Astrocyte of the cerebellum (primary cell): ENCODE measurements at regions not wholly inside any gene's neighbourhood (a gene's known extent, or its start where the extent isn't known, plus 50 kb on each side); places are given as distances from the start of the nearest gene placed in this dataset.

ENCODE experiments used
- DNase-seq: peaks from one replicate; pipeline ENCODE4 v3.0.0-alpha.2; 2011; ENCODE audit warnings: low read depth
- H3K4me3 ChIP-seq: 2 replicates; pipeline ENCODE4 v1.5.1; 2011; ENCODE audit warnings: mild to moderate bottlenecking, low read depth, low read length, moderate library complexity
- CTCF ChIP-seq: IDR thresholded peaks from 2 replicates; pipeline ENCODE4 v1.5.1; 2012; ENCODE audit warnings: low read length, low read depth, moderate library complexity, mild to moderate bottlenecking; ENCODE audit errors: missing control alignments
- in situ Hi-C: cut with HindIII; loops from 2 replicates; pipeline ENCODE4 v1.10.0; 2017; ENCODE audit warnings: low sequenced_read_pairs

GRCh38 chr22:44396727-44397722 lies 84.3 kb upstream of the SHISAL1 start:
- TF ChIP-seq CTCF, result no peak
- in situ Hi-C loops, result no loop called here
- no peak for DNase-seq
- no peak overlapping the region for H3K4me3 ChIP-seq

- H3K4me3 ChIP-seq, result no peak overlapping the region
- DNase-seq, result no peak
- TF ChIP-seq CTCF, result no peak
- in situ Hi-C loops, result no loop called here
Observed at GRCh38 chr22:44396021-44396726, 83.4 kb upstream of the SHISAL1 start.

- in situ Hi-C loops, result no loop called here
- TF ChIP-seq CTCF, result no peak
- no peak for DNase-seq
- no peak overlapping the region for H3K4me3 ChIP-seq
Observed at GRCh38 chr22:44395118-44396005, 82.6 kb upstream of the SHISAL1 start.

GRCh38 chr22:44394246-44395117 lies 81.7 kb upstream of the SHISAL1 start:
- no peak for TF ChIP-seq CTCF
- in situ Hi-C loops, result no loop called here
- H3K4me3 ChIP-seq, result no peak overlapping the region
- no peak for DNase-seq

GRCh38 chr22:44393066-44393465 lies 80.3 kb upstream of the SHISAL1 start:
- no peak for TF ChIP-seq CTCF
- in situ Hi-C loops, result no loop called here
- DNase-seq, result no peak
- no peak overlapping the region for H3K4me3 ChIP-seq
